ENCODE measurements at regions not wholly inside any gene's neighbourhood (a gene's known extent, or its start where the extent isn't known, plus 50 kb on each side); places are given as distances from the start of the nearest gene placed in this dataset.

DNA sequence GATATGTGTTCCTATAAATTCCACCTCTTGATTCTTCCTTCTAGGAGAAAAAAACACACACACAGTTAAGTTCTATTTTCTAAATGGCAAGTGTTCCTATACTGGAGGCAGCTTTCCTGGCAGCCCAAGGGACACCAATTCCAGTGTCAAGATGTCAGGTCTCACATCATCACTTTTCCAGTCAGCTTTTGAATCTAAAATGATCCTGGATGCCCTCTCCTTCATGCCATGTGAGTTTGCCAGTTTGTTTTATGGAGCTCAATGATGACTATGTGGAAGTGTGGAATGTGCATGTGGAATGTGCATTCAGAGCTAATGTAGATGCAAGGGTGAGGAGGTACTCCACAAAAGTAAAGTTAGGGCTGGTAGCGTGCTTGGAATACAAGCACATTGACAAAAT, 269.3 kb upstream of the NMUR2 start (continued):
- no peak for TF ChIP-seq ZNF585B (tag by site-specific recombination; IDR thresholded peaks at IDR 0.05)
- TF ChIP-seq YY2 (tag by site-specific recombination; IDR thresholded peaks at IDR 0.05), result no peak

DNA sequence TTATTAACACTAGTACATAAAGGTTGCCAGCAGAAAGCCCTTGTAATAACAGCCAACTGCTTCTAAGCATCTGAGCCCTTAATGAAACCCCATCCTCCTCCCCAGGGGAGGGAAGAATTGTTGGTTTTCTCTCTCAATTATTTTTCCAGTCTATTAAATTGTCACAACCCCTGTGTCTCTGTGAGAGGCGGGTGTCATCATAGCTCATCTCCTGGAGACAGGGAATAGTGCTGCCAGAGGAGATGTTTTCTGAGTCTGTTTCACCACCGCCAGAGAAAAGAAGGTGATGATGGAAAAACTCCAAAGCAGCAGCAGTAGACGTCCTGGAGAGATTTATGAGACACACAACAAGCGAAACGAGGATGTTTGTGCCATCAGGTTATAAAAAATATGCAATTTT, 271.1 kb upstream of the NMUR2 start:
- Histone ChIP-seq H3K4me1 (ENCODE audit: control insufficient read depth, insufficient read depth, low read length) (no peaks in the 10 kb centered on the region), H3K9me3 (ENCODE audit: control insufficient read depth, insufficient read depth, low read depth, low read length) (no peaks in the 10 kb centered on the region), H3K27ac (ENCODE audit: extremely low read depth, low read depth, low read length) (no peak overlapping the region), H3K4me3 (ENCODE audit: low read depth, low read length) (no peak overlapping the region), H3K36me3 (ENCODE audit: control insufficient read depth in 2 of 2, insufficient read depth in 1 of 2, low read length in 2 of 2) (no peaks in the 10 kb centered on the region)
- TF ChIP-seq SCRT2 (tag by site-specific recombination; IDR thresholded peaks at IDR 0.05), result no peak
- TF ChIP-seq BCL11A (tag by site-specific recombination; IDR thresholded peaks at IDR 0.05; ENCODE audit: low read depth), result no peak
- no peak for TF ChIP-seq ZNF548 (tag by site-specific recombination; IDR thresholded peaks at IDR 0.05)
- no peak for TF ChIP-seq GLIS1 (tag by site-specific recombination; IDR thresholded peaks at IDR 0.05)
- TF ChIP-seq ZBTB48 (tag by site-specific recombination; IDR thresholded peaks at IDR 0.05), result no peak
- TF ChIP-seq, protein P1, sequence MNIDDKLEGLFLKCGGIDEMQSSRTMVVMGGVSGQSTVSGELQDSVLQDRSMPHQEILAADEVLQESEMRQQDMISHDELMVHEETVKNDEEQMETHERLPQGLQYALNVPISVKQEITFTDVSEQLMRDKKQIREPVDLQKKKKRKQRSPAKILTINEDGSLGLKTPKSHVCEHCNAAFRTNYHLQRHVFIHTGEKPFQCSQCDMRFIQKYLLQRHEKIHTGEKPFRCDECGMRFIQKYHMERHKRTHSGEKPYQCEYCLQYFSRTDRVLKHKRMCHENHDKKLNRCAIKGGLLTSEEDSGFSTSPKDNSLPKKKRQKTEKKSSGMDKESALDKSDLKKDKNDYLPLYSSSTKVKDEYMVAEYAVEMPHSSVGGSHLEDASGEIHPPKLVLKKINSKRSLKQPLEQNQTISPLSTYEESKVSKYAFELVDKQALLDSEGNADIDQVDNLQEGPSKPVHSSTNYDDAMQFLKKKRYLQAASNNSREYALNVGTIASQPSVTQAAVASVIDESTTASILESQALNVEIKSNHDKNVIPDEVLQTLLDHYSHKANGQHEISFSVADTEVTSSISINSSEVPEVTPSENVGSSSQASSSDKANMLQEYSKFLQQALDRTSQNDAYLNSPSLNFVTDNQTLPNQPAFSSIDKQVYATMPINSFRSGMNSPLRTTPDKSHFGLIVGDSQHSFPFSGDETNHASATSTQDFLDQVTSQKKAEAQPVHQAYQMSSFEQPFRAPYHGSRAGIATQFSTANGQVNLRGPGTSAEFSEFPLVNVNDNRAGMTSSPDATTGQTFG (tag by site-specific recombination; IDR thresholded peaks at IDR 0.05; ENCODE audit: borderline replicate concordance), result no peak
- no peak for TF ChIP-seq ZBTB8A (tag by site-specific recombination; IDR thresholded peaks at IDR 0.05)
- no peak for TF ChIP-seq KLF7 (tag by site-specific recombination; IDR thresholded peaks at IDR 0.05; ENCODE audit: borderline replicate concordance)
- TF ChIP-seq ZNF174 (tag by site-specific recombination; IDR thresholded peaks at IDR 0.05), result no peak
- no peak for TF ChIP-seq HOXC10 (CRISPR knock-in tag; IDR thresholded peaks at IDR 0.05)
- no peak for TF ChIP-seq ZNF114 (tag by site-specific recombination; IDR thresholded peaks at IDR 0.05)
- no peak for TF ChIP-seq ZNF561 (tag by site-specific recombination; IDR thresholded peaks at IDR 0.05; ENCODE audit: borderline replicate concordance)
- TF ChIP-seq, protein P2, sequence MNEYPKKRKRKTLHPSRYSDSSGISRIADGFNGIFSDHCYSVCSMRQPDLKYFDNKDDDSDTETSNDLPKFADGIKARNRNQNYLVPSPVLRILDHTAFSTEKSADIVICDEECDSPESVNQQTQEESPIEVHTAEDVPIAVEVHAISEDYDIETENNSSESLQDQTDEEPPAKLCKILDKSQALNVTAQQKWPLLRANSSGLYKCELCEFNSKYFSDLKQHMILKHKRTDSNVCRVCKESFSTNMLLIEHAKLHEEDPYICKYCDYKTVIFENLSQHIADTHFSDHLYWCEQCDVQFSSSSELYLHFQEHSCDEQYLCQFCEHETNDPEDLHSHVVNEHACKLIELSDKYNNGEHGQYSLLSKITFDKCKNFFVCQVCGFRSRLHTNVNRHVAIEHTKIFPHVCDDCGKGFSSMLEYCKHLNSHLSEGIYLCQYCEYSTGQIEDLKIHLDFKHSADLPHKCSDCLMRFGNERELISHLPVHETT (tag by site-specific recombination; IDR thresholded peaks at IDR 0.05), result no peak
- TF ChIP-seq GLI2 (tag by site-specific recombination; IDR thresholded peaks at IDR 0.05; ENCODE audit: borderline replicate concordance, low read depth), result no peak
- TF ChIP-seq, protein P3, sequence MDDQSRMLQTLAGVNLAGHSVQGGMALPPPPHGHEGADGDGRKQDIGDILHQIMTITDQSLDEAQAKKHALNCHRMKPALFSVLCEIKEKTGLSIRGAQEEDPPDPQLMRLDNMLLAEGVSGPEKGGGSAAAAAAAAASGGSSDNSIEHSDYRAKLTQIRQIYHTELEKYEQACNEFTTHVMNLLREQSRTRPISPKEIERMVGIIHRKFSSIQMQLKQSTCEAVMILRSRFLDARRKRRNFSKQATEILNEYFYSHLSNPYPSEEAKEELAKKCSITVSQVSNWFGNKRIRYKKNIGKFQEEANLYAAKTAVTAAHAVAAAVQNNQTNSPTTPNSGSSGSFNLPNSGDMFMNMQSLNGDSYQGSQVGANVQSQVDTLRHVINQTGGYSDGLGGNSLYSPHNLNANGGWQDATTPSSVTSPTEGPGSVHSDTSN (CRISPR knock-in tag; IDR thresholded peaks at IDR 0.05), result no peak
- ChIA-PET POLR2A (no interaction called here), CTCF (no interaction called here)

DNA sequence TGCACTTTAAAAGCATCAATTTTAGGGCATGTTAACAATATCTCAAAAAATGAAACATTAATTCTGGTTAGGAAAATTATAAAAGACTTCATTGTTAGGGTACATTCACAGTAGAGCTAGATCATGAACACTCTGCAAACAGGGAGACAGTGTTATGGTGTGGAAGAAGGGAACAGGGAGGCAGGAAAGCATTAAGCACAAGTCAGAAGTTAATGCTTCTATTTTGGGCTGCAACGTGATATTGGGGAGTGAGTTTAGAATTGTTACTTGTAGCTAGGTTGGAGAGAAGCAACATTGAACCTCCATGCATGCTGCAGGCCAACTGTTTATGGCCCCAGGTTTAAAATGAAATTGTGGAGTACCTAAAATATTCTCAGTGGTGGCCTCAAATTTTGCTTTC, 278.1 kb upstream of the NMUR2 start:
- Histone ChIP-seq H3K4me1 (ENCODE audit: control insufficient read depth, insufficient read depth, low read length) (no peaks in the 10 kb centered on the region), H3K4me3 (ENCODE audit: low read depth, low read length) (no peak overlapping the region), H3K36me3 (ENCODE audit: control insufficient read depth in 2 of 2, insufficient read depth in 1 of 2, low read length in 2 of 2) (no peaks in the 10 kb centered on the region), H3K27ac (ENCODE audit: extremely low read depth, low read depth, low read length) (no peak overlapping the region), H3K9me3 (ENCODE audit: control insufficient read depth, insufficient read depth, low read depth, low read length) (no peaks in the 10 kb centered on the region)
- ChIA-PET POLR2A (no interaction called here), CTCF (no interaction called here)
- TF ChIP-seq SP3 (tag by site-specific recombination; IDR thresholded peaks at IDR 0.05), result no peak
- no peak for TF ChIP-seq ZNF621 (tag by site-specific recombination; IDR thresholded peaks at IDR 0.05)
- TF ChIP-seq ZNF239 (tag by site-specific recombination; IDR thresholded peaks at IDR 0.05), result no peak
- TF ChIP-seq TRIM28 (IDR thresholded peaks at IDR 0.05; ENCODE audit: borderline replicate concordance, low read length), result no peak
- no peak for TF ChIP-seq ZNF155 (tag by site-specific recombination; IDR thresholded peaks at IDR 0.05)
- TF ChIP-seq, protein P4, sequence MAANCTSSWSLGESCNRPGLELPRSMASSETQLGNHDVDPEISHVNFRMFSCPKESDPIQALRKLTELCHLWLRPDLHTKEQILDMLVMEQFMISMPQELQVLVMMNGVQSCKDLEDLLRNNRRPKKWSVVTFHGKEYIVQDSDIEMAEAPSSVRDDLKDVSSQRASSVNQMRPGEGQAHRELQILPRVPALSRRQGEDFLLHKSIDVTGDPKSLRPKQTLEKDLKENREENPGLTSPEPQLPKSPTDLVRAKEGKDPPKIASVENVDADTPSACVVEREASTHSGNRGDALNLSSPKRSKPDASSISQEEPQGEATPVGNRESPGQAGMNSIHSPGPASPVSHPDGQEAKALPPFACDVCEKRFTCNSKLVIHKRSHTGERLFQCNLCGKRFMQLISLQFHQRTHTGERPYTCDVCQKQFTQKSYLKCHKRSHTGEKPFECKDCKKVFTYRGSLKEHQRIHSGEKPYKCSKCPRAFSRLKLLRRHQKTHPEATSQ (tag by site-specific recombination; IDR thresholded peaks at IDR 0.05), result no peak
- no peak for TF ChIP-seq OSR2 (tag by site-specific recombination; IDR thresholded peaks at IDR 0.05)
- no peak for TF ChIP-seq ZNF394 (tag by site-specific recombination; IDR thresholded peaks at IDR 0.05; ENCODE audit: borderline replicate concordance)
- no peak for TF ChIP-seq ZNF610 (tag by site-specific recombination; IDR thresholded peaks at IDR 0.05; ENCODE audit: borderline replicate concordance)
- TF ChIP-seq ZNF266 (tag by site-specific recombination; IDR thresholded peaks at IDR 0.05; ENCODE audit: low read depth), result no peak
- TF ChIP-seq GLI2 (tag by site-specific recombination; IDR thresholded peaks at IDR 0.05; ENCODE audit: borderline replicate concordance, low read depth), result no peak
